MM.1S (cell line): ENCODE measurements at regions not wholly inside any gene's neighbourhood (a gene's known extent, or its start where the extent isn't known, plus 50 kb on each side); places are given as distances from the start of the nearest gene placed in this dataset.

Experiments used
- EZH2phosphoT487 ChIP-seq: fragments of 300-600 bp; sonication (generic); IDR thresholded peaks from 2 replicates; pipeline ENCODE4 v1.6.1; 2018; ENCODE audit warnings: antibody characterized with exemption, low read length
- TF ChIP-seq, protein P1 (sequence below): fragments of 300-600 bp; sonication (generic); IDR thresholded peaks from 2 replicates; pipeline ENCODE4 v1.5.1; 2016; ENCODE audit warnings: antibody characterized with exemption, low read length, mixed read lengths

DNA sequence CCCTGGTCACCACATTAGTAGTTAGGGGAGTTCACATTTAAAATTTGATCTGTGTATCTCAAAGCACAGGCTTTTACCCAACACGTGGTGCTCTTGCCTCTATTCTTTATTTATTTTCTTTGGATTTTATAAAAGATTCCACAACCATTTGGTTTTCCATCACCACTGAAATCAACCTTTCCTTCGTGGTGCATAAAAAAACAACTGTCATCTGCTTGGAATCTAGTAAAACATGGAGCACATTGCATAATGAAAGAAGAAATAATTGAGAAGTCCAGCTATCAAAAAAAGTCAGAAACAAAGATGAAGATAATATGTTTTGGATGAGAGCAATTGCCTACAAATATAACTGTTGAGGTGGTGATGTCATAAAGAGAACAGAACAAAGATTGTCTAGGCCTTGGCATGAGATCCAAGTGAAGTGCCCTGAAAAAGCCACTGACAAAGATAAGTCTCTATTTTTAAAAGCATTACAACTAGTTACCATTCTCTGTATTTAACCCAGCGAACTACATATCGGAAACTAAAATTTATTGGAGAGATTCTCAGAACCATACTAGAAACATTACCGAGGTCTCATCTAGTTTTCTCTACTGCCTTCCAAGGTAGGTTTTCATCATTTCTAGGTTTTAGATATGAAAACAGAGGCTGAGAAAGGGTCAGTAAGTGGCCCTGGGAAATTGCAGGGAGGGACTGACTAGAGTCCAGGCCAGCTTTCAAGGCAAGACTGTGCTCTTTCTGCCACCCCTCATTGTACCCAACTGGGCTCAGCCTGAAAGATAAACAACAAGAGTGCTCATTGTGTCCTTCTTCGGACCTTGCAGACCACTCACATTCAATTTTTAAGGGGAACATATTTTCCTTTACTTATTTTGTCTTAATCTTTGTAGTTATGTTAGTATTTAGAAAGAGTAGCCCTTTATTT lies 127.3 kb downstream of the MAD2L1 start:
- TF ChIP-seq EZH2phosphoT487 = no peak
- TF ChIP-seq, protein P1, sequence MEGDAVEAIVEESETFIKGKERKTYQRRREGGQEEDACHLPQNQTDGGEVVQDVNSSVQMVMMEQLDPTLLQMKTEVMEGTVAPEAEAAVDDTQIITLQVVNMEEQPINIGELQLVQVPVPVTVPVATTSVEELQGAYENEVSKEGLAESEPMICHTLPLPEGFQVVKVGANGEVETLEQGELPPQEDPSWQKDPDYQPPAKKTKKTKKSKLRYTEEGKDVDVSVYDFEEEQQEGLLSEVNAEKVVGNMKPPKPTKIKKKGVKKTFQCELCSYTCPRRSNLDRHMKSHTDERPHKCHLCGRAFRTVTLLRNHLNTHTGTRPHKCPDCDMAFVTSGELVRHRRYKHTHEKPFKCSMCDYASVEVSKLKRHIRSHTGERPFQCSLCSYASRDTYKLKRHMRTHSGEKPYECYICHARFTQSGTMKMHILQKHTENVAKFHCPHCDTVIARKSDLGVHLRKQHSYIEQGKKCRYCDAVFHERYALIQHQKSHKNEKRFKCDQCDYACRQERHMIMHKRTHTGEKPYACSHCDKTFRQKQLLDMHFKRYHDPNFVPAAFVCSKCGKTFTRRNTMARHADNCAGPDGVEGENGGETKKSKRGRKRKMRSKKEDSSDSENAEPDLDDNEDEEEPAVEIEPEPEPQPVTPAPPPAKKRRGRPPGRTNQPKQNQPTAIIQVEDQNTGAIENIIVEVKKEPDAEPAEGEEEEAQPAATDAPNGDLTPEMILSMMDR = no peak
